Fibroblast of lung (primary cell): ENCODE measurements at regions not wholly inside any gene's neighbourhood (a gene's known extent, or its start where the extent isn't known, plus 50 kb on each side); places are given as distances from the start of the nearest gene placed in this dataset.
"Not testable (repeated sequence)": the region's sequence is repeated elsewhere in the genome, so short reads cannot be mapped to it uniquely, and the experiment has no call there.

Source experiments
- DNase-seq, 2 donors: peaks; one replicate each; pipeline versions ENCODE4 v3.0.0 to v3.0.0-alpha.2; 2010; ENCODE audit warnings: low read depth in 2 of 2
- H2AFZ ChIP-seq: 2 replicates; pipeline ENCODE4 v1.5.1; 2012; ENCODE audit warnings: low read length, control low read depth, inconsistent platforms
- H3K27ac ChIP-seq: 2 replicates; pipeline ENCODE4 v1.5.1; 2011; ENCODE audit warnings: low read length, control low read depth; ENCODE audit not compliant: insufficient read depth
- H3K27me3 ChIP-seq: 2 replicates; pipeline ENCODE4 v1.5.1; 2011; ENCODE audit warnings: mild to moderate bottlenecking, low read length; ENCODE audit not compliant: control insufficient read depth, insufficient read depth
- H3K36me3 ChIP-seq: 2 replicates; pipeline ENCODE4 v1.5.1; 2011; ENCODE audit warnings: low read length; ENCODE audit not compliant: control insufficient read depth, insufficient read depth
- H3K4me1 ChIP-seq: 2 replicates; pipeline ENCODE4 v1.5.1; 2011; ENCODE audit warnings: low read length; ENCODE audit not compliant: control insufficient read depth, insufficient read depth; ENCODE audit errors: extremely low read depth
- H3K4me2 ChIP-seq: 2 replicates; pipeline ENCODE4 v1.5.1; 2011; ENCODE audit warnings: low read length, control low read depth; ENCODE audit not compliant: insufficient read depth; ENCODE audit errors: extremely low read depth
- H3K4me3 ChIP-seq, 4 experiments: fragments of 200-600 bp in 1 of 4; sonication (generic) in 1 of 4; replicated peaks in 1 of 4; 2 replicates each; pipeline ENCODE4 v1.5.1; 2011 to 2016; ENCODE audit warnings: low read length in 4 of 4, low read depth in 3 of 4, mild to moderate bottlenecking in 3 of 4, control low read depth in 2 of 4, inconsistent platforms in 1 of 4, mixed read lengths in 1 of 4; ENCODE audit not compliant: insufficient read depth in 1 of 4; ENCODE audit errors: control extremely low read depth in 1 of 4
- H3K79me2 ChIP-seq: 2 replicates; pipeline ENCODE4 v1.5.1; 2012; ENCODE audit warnings: mild to moderate bottlenecking, low read length, inconsistent platforms; ENCODE audit not compliant: control insufficient read depth, insufficient read depth
- H3K9ac ChIP-seq: 2 replicates; pipeline ENCODE4 v1.5.1; 2011; ENCODE audit warnings: mild to moderate bottlenecking, low read length, control low read depth; ENCODE audit not compliant: insufficient read depth
- H3K9me3 ChIP-seq: 2 replicates; pipeline ENCODE4 v1.5.1; 2012; ENCODE audit warnings: low read depth, low read length; ENCODE audit not compliant: control insufficient read depth, insufficient read depth
- H4K20me1 ChIP-seq: 2 replicates; pipeline ENCODE4 v1.5.1; 2011; ENCODE audit warnings: low read length; ENCODE audit not compliant: control insufficient read depth, insufficient read depth; ENCODE audit errors: extremely low read depth
- EZH2 ChIP-seq: IDR thresholded peaks from 2 replicates; pipeline ENCODE4 v1.5.1; 2012; ENCODE audit warnings: low read length, control low read depth, mild to moderate bottlenecking; ENCODE audit errors: missing control alignments
- TF ChIP-seq, protein P1 (sequence below), 2 donors: IDR thresholded peaks in 1 of 2; conservative IDR thresholded peaks in 1 of 2; 1 replicate in 1 of 2; 2 replicates in 1 of 2; pipeline ENCODE4 v1.5.1; 2011 to 2012; ENCODE audit warnings: low read length in 2 of 2, control low read depth in 1 of 2, inconsistent platforms in 1 of 2, low read depth in 1 of 2, mild to moderate bottlenecking in 1 of 2

DNA sequence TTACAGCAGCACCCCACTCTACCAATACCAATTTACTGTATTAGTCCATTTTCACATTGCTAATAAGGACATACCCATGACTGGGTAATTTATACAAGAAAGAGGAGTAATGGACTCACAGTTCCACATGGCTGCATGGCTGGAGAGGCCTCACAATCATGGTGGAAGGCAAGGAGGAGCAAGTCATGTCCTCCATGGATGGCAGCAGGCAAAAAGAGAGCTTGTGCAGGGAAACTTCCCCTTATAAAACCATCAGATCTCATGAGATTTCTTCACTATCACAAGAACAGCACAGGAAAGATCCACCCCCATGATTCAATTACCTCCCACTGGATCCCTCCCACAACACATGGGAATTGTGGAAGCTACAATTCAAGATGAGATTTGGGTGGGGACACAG is 1281.3 kb upstream of the TMEM132C start:
- H3K9me3 ChIP-seq, H2AFZ ChIP-seq, H3K36me3 ChIP-seq, H3K27me3 ChIP-seq, H3K4me2 ChIP-seq, H3K79me2 ChIP-seq, H3K4me1 ChIP-seq, H3K9ac ChIP-seq, H3K4me3 ChIP-seq, DNase-seq, H3K27ac ChIP-seq, H4K20me1 ChIP-seq: not testable (repeated sequence)

DNA sequence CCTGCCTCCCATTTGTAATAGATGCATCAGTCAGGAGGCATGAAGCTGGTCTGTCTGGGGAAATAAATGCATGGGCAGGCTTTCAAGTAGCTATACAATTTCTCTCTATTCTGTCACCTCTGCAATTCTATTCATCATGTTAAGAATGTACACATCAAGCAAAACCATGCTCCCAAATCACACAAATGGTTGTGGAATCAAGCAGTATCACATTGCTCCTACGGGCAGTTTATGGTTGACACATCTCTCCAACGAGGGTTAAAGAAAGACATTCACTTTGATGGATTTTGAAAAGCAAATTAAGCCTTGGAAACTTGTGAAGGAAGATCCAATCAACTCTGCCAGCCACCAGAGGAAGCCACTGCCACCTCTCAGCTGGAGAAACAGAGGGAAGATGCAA is 1277.4 kb upstream of the TMEM132C start:
- H3K79me2 ChIP-seq, result no peaks in the 10 kb centered on the region

DNA sequence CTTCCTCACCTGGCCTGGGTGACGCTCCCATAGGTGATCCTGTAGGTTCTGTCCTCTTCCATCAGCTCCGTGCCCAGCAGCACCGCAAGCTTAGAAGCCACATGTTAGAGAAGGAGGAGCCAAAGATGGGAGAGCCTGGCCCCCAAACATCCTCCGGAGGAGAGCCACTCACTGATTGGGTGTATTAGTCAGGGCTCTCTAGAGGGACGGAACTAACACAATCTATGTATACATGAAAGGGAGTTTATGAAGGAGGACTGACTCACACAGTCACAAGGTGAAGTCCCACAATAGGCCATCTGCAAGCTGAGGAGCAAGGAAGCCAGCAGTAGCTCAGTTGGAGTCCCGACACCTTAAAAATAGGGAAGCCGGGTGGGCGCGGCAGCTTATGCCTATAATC is 1273.1 kb upstream of the TMEM132C start:
- H3K4me2 ChIP-seq, result no peak overlapping the region
- H2AFZ ChIP-seq, result no peak overlapping the region
- no peaks in the 10 kb centered on the region for H3K79me2 ChIP-seq
- H3K9me3 ChIP-seq, result no peaks in the 10 kb centered on the region
- H3K36me3 ChIP-seq, result no peaks in the 10 kb centered on the region
- DNase-seq, result no peak
- no peak overlapping the region for H3K9ac ChIP-seq
- H3K27ac ChIP-seq, result no peak overlapping the region
- no peaks in the 10 kb centered on the region for H4K20me1 ChIP-seq
- no peaks in the 10 kb centered on the region for H3K4me1 ChIP-seq
- no peaks in the 10 kb centered on the region for H3K27me3 ChIP-seq
- no peak for TF ChIP-seq EZH2
- TF ChIP-seq, protein P1, sequence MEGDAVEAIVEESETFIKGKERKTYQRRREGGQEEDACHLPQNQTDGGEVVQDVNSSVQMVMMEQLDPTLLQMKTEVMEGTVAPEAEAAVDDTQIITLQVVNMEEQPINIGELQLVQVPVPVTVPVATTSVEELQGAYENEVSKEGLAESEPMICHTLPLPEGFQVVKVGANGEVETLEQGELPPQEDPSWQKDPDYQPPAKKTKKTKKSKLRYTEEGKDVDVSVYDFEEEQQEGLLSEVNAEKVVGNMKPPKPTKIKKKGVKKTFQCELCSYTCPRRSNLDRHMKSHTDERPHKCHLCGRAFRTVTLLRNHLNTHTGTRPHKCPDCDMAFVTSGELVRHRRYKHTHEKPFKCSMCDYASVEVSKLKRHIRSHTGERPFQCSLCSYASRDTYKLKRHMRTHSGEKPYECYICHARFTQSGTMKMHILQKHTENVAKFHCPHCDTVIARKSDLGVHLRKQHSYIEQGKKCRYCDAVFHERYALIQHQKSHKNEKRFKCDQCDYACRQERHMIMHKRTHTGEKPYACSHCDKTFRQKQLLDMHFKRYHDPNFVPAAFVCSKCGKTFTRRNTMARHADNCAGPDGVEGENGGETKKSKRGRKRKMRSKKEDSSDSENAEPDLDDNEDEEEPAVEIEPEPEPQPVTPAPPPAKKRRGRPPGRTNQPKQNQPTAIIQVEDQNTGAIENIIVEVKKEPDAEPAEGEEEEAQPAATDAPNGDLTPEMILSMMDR (conservative IDR thresholded peaks at IDR 0.05 in 1 of 2, IDR thresholded peaks at IDR 0.05 in 1 of 2; ENCODE audit: low read depth in 1 of 2, low read length in 2 of 2), result no peak
- H3K4me3 ChIP-seq, result no peak overlapping the region

More for the DNA sequence above, 1277.4 kb upstream of the TMEM132C start:
- no peaks in the 10 kb centered on the region for H3K36me3 ChIP-seq
- H3K9me3 ChIP-seq, result no peaks in the 10 kb centered on the region
- H2AFZ ChIP-seq, result no peak overlapping the region
- no peaks in the 10 kb centered on the region for H3K4me1 ChIP-seq
- H3K4me2 ChIP-seq, result no peak overlapping the region
- no peaks in the 10 kb centered on the region for H3K27me3 ChIP-seq
- no peak for TF ChIP-seq EZH2
- TF ChIP-seq, protein P1 (conservative IDR thresholded peaks at IDR 0.05 in 1 of 2, IDR thresholded peaks at IDR 0.05 in 1 of 2; ENCODE audit: low read depth in 1 of 2, low read length in 2 of 2), result no peak
- DNase-seq, result no peak
- H3K9ac ChIP-seq, result no peak overlapping the region
- no peaks in the 10 kb centered on the region for H4K20me1 ChIP-seq
- no peak overlapping the region for H3K4me3 ChIP-seq
- H3K27ac ChIP-seq, result no peak overlapping the region
